ENCODE measurements at regions not wholly inside any gene's neighbourhood (a gene's known extent, or its start where the extent isn't known, plus 50 kb on each side); places are given as distances from the start of the nearest gene placed in this dataset.

DNA sequence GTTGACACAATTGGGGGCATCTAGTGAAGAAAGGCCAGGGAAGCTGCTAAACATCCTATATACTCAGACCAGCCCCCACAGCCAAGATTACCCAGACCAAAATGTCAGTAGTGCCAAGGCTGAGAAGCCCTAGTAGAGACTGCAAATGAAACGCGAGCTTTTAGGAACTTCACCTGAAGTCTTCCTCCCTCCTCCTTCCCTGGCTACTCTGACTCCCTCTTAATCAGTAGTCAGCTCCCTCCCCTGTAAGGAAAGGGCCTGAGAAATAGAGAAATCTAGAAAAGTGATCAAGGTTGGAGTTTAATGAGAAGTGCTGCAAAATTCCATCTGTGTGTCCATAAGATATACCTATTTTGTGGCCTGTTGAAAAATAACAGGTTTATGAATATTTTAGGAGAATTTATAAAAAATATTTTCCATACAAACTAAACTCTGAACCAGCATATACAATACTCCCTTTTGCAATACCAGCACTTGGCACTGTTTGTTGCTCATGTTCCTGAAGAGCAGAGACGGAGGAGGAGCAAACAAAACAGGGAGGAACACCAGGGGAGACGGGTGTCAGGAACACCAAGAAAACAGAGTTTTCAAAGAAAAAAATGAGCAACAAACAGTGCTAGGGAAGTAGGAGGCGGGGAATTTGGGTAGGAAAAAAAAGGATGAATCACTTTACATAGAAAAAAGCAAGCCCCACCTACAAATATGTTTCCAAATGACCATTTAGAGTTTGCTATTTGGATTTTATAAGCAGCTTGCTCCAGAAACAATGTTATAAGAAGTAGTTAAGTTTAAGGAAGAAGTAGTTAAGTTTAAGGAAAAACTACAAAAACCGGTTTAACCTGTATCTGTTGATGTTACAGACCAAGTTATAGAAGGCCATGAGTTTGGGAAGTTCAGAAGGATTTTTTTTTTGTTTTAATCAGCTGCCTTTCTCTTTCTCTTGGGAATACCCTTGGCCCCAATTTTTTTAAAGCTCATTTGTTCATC, 282.1 kb upstream of the GRIP1 start:
- TF ChIP-seq, protein P1, sequence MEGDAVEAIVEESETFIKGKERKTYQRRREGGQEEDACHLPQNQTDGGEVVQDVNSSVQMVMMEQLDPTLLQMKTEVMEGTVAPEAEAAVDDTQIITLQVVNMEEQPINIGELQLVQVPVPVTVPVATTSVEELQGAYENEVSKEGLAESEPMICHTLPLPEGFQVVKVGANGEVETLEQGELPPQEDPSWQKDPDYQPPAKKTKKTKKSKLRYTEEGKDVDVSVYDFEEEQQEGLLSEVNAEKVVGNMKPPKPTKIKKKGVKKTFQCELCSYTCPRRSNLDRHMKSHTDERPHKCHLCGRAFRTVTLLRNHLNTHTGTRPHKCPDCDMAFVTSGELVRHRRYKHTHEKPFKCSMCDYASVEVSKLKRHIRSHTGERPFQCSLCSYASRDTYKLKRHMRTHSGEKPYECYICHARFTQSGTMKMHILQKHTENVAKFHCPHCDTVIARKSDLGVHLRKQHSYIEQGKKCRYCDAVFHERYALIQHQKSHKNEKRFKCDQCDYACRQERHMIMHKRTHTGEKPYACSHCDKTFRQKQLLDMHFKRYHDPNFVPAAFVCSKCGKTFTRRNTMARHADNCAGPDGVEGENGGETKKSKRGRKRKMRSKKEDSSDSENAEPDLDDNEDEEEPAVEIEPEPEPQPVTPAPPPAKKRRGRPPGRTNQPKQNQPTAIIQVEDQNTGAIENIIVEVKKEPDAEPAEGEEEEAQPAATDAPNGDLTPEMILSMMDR (IDR thresholded peaks at IDR 0.05; ENCODE audit: low read depth, low read length, missing control alignments) = no peak
- DNase-seq = no peak
- in situ Hi-C loops (cut with HindIII; ENCODE audit: low pct_ligation_motif_present, low sequenced_read_pairs) = no loop called here
- H3K4me3 ChIP-seq (ENCODE audit: low read depth, low read length) = no peak overlapping the region
- H3K27ac ChIP-seq = no peak overlapping the region
- H3K36me3 ChIP-seq (replicated peaks) = no peaks in the 10 kb centered on the region
- no peaks in the 10 kb centered on the region for H3K27me3 ChIP-seq (replicated peaks)

DNA sequence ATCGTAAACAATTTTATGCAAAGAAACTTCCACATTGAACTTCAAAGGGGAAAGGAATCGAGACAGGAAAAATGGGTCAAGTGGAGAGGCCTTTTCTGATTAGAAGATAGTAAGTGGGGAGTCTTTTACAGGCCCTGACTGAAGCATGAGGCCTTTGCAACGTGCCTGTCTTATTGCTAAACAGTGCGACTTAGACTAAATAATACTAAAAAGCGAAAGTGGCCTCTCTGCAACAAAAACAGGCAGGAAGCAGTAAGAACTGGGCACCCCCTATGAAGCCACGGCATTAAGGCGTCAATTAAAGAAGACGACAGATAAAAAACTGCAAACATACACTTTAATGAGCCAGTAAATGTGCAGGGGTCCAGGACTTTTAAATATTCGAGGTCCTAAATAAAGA, 283.4 kb upstream of the GRIP1 start:
- Histone ChIP-seq H3K27ac (no peak overlapping the region), H3K4me3 (ENCODE audit: low read depth, low read length) (no peak overlapping the region), H3K36me3 (replicated peaks) (no peaks in the 10 kb centered on the region), H3K27me3 (replicated peaks) (no peaks in the 10 kb centered on the region)
- DNase-seq = no peak
- TF ChIP-seq, protein P1 (IDR thresholded peaks at IDR 0.05; ENCODE audit: low read depth, low read length, missing control alignments) = no peak
- in situ Hi-C loops (cut with HindIII; ENCODE audit: low pct_ligation_motif_present, low sequenced_read_pairs) = no loop called here

DNA sequence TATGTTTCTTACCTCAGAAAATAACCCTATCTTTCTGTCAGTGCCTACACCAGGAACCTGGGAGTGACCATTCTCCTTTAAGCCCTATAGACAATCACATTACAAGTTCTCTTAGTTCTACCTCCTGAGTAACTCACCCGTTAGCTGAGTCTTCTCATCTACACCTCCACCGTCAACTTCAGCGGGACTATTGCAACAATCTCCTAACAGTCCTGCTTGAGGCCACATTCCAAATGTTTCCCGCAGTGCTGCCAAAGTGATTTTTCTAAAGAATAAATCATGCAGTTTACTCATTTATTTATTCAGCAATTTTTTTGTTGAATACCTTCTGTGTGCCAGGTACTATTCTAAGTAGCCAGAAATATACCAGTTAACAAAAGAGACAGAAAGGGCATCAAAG, 285.0 kb upstream of the GRIP1 start:
- DNase-seq = no peak
- Histone ChIP-seq H3K27ac (no peak overlapping the region), H3K27me3 (replicated peaks) (no peaks in the 10 kb centered on the region), H3K36me3 (replicated peaks) (no peaks in the 10 kb centered on the region), H3K4me3 (ENCODE audit: low read depth, low read length) (no peak overlapping the region)
- in situ Hi-C loops (cut with HindIII; ENCODE audit: low pct_ligation_motif_present, low sequenced_read_pairs) = no loop called here
- TF ChIP-seq, protein P1 (IDR thresholded peaks at IDR 0.05; ENCODE audit: low read depth, low read length, missing control alignments) = no peak

DNA sequence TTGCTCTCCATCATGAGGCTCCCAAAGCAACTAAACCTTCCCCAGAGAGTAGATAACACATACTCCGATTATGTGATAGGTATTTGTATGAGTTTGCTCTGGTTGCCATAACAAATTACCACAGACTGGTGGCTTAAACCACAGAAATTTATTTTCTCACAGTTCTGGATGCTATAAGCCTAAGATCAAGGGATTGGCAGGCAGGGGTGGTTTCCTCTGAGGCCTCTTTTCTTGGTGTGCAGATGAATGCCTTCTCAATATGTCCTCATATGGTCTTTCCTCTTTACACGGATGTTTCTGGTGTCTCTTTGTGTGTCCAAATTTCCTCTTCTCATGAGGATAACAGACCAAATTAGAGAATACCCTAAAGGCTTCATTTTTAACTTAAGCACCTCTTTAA, 285.8 kb upstream of the GRIP1 start:
- TF ChIP-seq, protein P1 (IDR thresholded peaks at IDR 0.05; ENCODE audit: low read depth, low read length, missing control alignments) = no peak
- Histone ChIP-seq H3K27ac (peak overlapping the region; percentile 23), H3K36me3 (replicated peaks) (no peaks in the 10 kb centered on the region), H3K27me3 (replicated peaks) (no peaks in the 10 kb centered on the region), H3K4me3 (ENCODE audit: low read depth, low read length) (no peak overlapping the region)
- in situ Hi-C loops (cut with HindIII; ENCODE audit: low pct_ligation_motif_present, low sequenced_read_pairs) = no loop called here
- DNase-seq = peak; percentile 87

DNA sequence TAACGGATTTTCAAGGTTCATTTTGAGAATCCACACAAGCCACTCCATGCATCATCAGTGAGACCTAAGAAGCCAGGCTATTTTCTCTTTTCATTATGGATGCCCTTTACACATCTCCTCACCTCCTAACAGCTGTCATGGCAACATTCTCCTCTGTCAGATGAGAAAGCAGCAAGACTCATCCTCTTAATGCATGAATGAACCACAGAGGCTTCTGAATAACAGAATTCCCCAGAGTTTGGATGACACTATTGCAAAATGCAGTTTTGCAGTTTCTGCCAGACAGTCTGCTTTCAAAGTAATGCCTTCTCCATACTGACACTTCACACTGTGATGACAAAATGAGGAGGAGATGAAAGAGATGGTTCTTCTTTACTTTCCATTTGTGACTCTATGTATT, 286.7 kb upstream of the GRIP1 start:
- DNase-seq = no peak
- Histone ChIP-seq H3K36me3 (replicated peaks) (no peaks in the 10 kb centered on the region), H3K4me3 (ENCODE audit: low read depth, low read length) (no peak overlapping the region), H3K27ac (no peak overlapping the region), H3K27me3 (replicated peaks) (no peaks in the 10 kb centered on the region)
- TF ChIP-seq, protein P1 (IDR thresholded peaks at IDR 0.05; ENCODE audit: low read depth, low read length, missing control alignments) = no peak
- in situ Hi-C loops (cut with HindIII; ENCODE audit: low pct_ligation_motif_present, low sequenced_read_pairs) = no loop called here

All from brain microvascular endothelial cell (primary cell).